ENCODE measurements at regions not wholly inside any gene's neighbourhood (a gene's known extent, or its start where the extent isn't known, plus 50 kb on each side); places are given as distances from the start of the nearest gene placed in this dataset.

DNA sequence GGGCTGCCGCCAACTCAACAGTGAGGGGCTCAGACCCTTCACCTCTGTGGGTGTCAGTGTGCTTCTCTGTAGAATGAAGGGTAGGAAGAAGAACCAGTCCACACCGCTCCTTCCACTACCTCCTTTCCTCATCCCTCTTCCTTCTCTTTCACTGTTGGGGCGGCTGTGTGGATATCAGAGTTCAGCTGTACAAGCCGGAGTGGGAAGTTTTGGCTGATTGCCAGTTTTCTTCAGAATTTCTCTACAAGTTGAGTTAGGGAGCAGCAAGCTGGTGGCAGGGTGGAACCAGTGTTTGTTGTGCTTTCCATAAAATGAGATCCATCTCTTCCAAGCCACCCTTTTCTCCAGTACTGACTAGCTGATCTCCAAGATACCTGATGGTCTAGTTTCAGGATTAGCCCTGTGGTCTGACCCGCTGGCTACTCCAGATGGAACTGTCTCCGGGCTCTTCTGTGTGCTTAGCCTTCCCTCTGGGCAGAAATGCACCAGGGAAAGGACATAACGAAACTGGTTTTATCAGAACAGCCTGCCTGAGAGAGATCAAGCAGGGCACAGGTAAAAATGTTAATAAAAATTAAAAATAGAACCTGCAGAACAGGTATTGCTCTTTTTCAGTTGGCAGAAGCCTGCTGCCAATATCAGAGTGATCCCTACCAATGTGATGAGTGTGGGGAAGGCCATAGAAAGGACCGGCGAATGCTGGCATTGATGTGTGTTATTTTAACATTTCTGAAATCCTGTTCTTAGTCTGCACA is 169.9 kb upstream of the TSC22D2 start:
- no peaks in the 10 kb centered on the region for H3K36me3 ChIP-seq (replicated peaks in 1 of 2; ENCODE audit: control extremely low read depth in 1 of 2, control insufficient read depth in 1 of 2, extremely low read depth in 1 of 2, insufficient read depth in 2 of 2, low read length in 1 of 2)
- Mint-ChIP-seq H3K9me3 (ENCODE audit: insufficient read depth) (no peaks in the 10 kb centered on the region), H3K27me3 (peaks cover 16% of the 10 kb centered on the region), H3K27ac (no peak overlapping the region), H3K4me3 (no peak overlapping the region), H3K4me1 (no peaks in the 10 kb centered on the region)
- H4K20me1 ChIP-seq (ENCODE audit: control insufficient read depth, insufficient read depth, low read length, poor library complexity, severe bottlenecking): no peaks in the 10 kb centered on the region
- WGBS (ENCODE audit: insufficient coverage): 90% methylated on average over 4 of the region's 9 CpGs
- no peaks in the 10 kb centered on the region for H3K79me2 ChIP-seq (ENCODE audit: control insufficient read depth, insufficient read depth, low read length)
- peaks cover 0 to 4% (median 0%) of the 10 kb centered on the region in 4 experiments for H3K27me3 ChIP-seq (replicated peaks in 1 of 4; ENCODE audit: control extremely low read depth in 1 of 4, control insufficient read depth in 3 of 4, insufficient read depth in 4 of 4, low read length in 3 of 4)
- DNase-seq (no peak), ATAC-seq (ENCODE audit: low read depth) (no peak)
- no peak overlapping the region for H3K4me2 ChIP-seq (replicated peaks; ENCODE audit: low read depth, low read length, poor library complexity, severe bottlenecking)
- H3K9ac ChIP-seq (ENCODE audit: low read length): no peak overlapping the region
- no peak overlapping the region for H3K4me3 ChIP-seq (ENCODE audit: control extremely low read depth in 1 of 5, extremely low read depth in 1 of 5, insufficient read depth in 1 of 5, low read depth in 2 of 5, low read length in 4 of 5)
- intact Hi-C loops (cut with micrococcal nuclease): no loop called here
- POLR2A ChIA-PET: no interaction called here
- no peak overlapping the region for H2AFZ ChIP-seq (ENCODE audit: insufficient read depth, low read depth, low read length, poor library complexity, severe bottlenecking)
- no peaks in the 10 kb centered on the region for H3K9me3 ChIP-seq (ENCODE audit: control extremely low read depth in 1 of 3, control insufficient read depth in 2 of 3, insufficient read depth in 1 of 3, low read length in 2 of 3)
- no peaks in the 10 kb centered on the region for H3K4me1 ChIP-seq (ENCODE audit: control insufficient read depth in 2 of 2, insufficient read depth in 2 of 2, low read length in 2 of 2)
- CTCF ChIA-PET: interaction anchor here (1.7 kb wide), 1 partner anchor 54 kb away, joined by 3 read pairs; no protein-coding TSS in a partner anchor
- TF ChIP-seq, protein P1, sequence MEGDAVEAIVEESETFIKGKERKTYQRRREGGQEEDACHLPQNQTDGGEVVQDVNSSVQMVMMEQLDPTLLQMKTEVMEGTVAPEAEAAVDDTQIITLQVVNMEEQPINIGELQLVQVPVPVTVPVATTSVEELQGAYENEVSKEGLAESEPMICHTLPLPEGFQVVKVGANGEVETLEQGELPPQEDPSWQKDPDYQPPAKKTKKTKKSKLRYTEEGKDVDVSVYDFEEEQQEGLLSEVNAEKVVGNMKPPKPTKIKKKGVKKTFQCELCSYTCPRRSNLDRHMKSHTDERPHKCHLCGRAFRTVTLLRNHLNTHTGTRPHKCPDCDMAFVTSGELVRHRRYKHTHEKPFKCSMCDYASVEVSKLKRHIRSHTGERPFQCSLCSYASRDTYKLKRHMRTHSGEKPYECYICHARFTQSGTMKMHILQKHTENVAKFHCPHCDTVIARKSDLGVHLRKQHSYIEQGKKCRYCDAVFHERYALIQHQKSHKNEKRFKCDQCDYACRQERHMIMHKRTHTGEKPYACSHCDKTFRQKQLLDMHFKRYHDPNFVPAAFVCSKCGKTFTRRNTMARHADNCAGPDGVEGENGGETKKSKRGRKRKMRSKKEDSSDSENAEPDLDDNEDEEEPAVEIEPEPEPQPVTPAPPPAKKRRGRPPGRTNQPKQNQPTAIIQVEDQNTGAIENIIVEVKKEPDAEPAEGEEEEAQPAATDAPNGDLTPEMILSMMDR (IDR thresholded peaks at IDR 0.05): no peak
- no peak for TF ChIP-seq EZH2 (IDR thresholded peaks at IDR 0.05; ENCODE audit: borderline replicate concordance, insufficient read depth, low read depth, low read length, poor library complexity, severe bottlenecking)
- no peak overlapping the region for H3K27ac ChIP-seq (ENCODE audit: low read length in 2 of 2)

GRCh38 chr3:150237490-150237889 is 170.6 kb upstream of the TSC22D2 start:
- POLR2A ChIA-PET: no interaction called here
- H3K79me2 ChIP-seq (ENCODE audit: control insufficient read depth, insufficient read depth, low read length): no peaks in the 10 kb centered on the region
- no peaks in the 10 kb centered on the region for H3K4me1 ChIP-seq (ENCODE audit: control insufficient read depth in 2 of 2, insufficient read depth in 2 of 2, low read length in 2 of 2)
- H3K27ac ChIP-seq (ENCODE audit: low read length in 2 of 2): no peak overlapping the region
- H3K27ac Mint-ChIP-seq: no peak overlapping the region
- no peaks in the 10 kb centered on the region for H3K9me3 Mint-ChIP-seq (ENCODE audit: insufficient read depth)
- no peak overlapping the region for H3K4me2 ChIP-seq (replicated peaks; ENCODE audit: low read depth, low read length, poor library complexity, severe bottlenecking)
- H3K9ac ChIP-seq (ENCODE audit: low read length): no peak overlapping the region
- no peak overlapping the region for H2AFZ ChIP-seq (ENCODE audit: insufficient read depth, low read depth, low read length, poor library complexity, severe bottlenecking)
- H3K27me3 Mint-ChIP-seq: peaks cover 8% of the 10 kb centered on the region
- no peak for TF ChIP-seq EZH2 (IDR thresholded peaks at IDR 0.05; ENCODE audit: borderline replicate concordance, insufficient read depth, low read depth, low read length, poor library complexity, severe bottlenecking)
- TF ChIP-seq, protein P1 (IDR thresholded peaks at IDR 0.05): no peak
- no peak overlapping the region for H3K4me3 ChIP-seq (ENCODE audit: control extremely low read depth in 1 of 5, extremely low read depth in 1 of 5, insufficient read depth in 1 of 5, low read depth in 2 of 5, low read length in 4 of 5)
- WGBS (ENCODE audit: insufficient coverage): 89% methylated on average over 1 of the region's 3 CpGs
- intact Hi-C loops (cut with micrococcal nuclease): no loop called here
- DNase-seq (no peak), ATAC-seq (ENCODE audit: low read depth) (no peak)
- H3K4me3 Mint-ChIP-seq: no peak overlapping the region
- no peaks in the 10 kb centered on the region for H3K36me3 ChIP-seq (replicated peaks in 1 of 2; ENCODE audit: control extremely low read depth in 1 of 2, control insufficient read depth in 1 of 2, extremely low read depth in 1 of 2, insufficient read depth in 2 of 2, low read length in 1 of 2)
- H3K27me3 ChIP-seq (replicated peaks in 1 of 4; ENCODE audit: control extremely low read depth in 1 of 4, control insufficient read depth in 3 of 4, insufficient read depth in 4 of 4, low read length in 3 of 4): peaks cover 0 to 4% (median 0%) of the 10 kb centered on the region in 4 experiments
- no peaks in the 10 kb centered on the region for H4K20me1 ChIP-seq (ENCODE audit: control insufficient read depth, insufficient read depth, low read length, poor library complexity, severe bottlenecking)
- no peaks in the 10 kb centered on the region for H3K4me1 Mint-ChIP-seq
- H3K9me3 ChIP-seq (ENCODE audit: control extremely low read depth in 1 of 3, control insufficient read depth in 2 of 3, insufficient read depth in 1 of 3, low read length in 2 of 3): no peaks in the 10 kb centered on the region
- CTCF ChIA-PET: interaction anchor here (1.7 kb wide), 1 partner anchor 53 kb away, joined by 3 read pairs; no protein-coding TSS in a partner anchor
